ENCODE measurements at regions not wholly inside any gene's neighbourhood (a gene's known extent, or its start where the extent isn't known, plus 50 kb on each side); places are given as distances from the start of the nearest gene placed in this dataset.
A peak's percentile ranks its signal among the peaks of the same experiment; 100 is the strongest.

GRCh38 chr7:20021831-20022230 is 195.4 kb downstream of the MACC1 start:
- peak; percentile 91 for DNase-seq (ENCODE audit: low read depth)

DNA sequence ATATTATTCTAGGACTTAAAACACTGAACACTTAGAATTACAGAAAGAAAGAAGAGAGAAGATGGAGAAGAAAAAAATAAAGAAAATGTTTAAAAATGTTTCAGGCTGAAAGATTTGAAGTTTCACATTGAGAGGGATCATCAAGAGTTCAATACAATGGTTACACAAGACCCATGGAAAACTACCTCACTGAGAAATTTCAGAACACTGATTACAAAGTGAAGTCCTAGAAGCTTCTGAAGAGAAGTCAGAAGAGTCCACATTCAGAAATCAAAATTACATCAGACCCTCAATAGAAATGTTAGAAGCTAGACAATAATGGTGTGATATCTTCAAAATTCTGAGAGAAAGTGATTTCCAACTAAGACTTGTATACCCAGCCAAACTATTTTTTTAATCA is 196.1 kb downstream of the MACC1 start:
- no peak for DNase-seq (ENCODE audit: low read depth)

GRCh38 chr7:20019757-20020432 is 197.3 kb downstream of the MACC1 start:
- DNase-seq (ENCODE audit: low read depth) = no peak

DNA sequence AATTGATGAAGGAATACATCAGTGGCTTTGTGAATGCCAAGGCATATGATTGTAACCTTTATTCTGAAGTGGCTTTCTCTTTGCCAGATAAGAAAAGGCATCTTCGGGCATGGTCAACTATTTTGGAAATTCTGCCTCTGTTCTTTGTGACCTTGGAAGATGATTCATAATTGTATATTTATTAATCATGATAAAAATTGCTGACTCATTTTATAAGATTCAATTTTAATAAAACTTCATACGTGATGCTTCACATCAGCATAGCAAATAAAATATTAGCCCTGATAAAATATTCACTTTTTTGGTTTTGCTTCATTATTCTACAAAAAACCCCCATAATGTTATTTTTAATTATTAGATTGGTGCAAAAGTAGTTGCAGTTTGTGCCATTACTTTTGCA is 200.5 kb downstream of the MACC1 start:
- no peak for DNase-seq (ENCODE audit: low read depth)

- DNase-seq (ENCODE audit: low read depth) = no peak
These were observed 203.6 kb downstream of the MACC1 start for GRCh38 chr7:20013536-20013935.

GRCh38 chr7:20012100-20012499 is 205.1 kb downstream of the MACC1 start:
- no peak for DNase-seq (ENCODE audit: low read depth)

- no peak for DNase-seq (ENCODE audit: low read depth)
These were observed 206.3 kb downstream of the MACC1 start for GRCh38 chr7:20010877-20011276.

GRCh38 chr7:20007510-20007909 is 209.7 kb downstream of the MACC1 start:
- DNase-seq (ENCODE audit: low read depth) = no peak

- DNase-seq (ENCODE audit: low read depth) = no peak
These were observed 212.1 kb downstream of the MACC1 start for GRCh38 chr7:20005081-20005480.

DNA sequence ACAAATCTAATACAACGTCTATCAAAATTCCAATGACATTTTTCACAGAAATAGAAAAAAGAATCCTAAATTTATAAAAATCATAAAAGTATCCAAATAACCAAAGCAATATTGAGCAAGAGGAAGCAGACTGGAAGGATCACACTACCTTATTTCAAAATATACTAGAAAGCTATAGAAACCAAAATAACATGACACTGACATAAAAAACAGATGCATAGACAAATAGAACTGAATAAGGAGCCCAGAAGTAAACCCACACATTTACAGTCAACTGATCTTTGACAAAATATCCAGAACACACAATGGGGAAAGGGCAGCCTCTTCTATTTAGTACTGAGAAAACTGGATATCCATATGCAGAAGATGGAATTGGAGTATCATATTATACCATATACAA is 217.5 kb downstream of the MACC1 start:
- no peak for DNase-seq (ENCODE audit: low read depth)

- no peak for DNase-seq (ENCODE audit: low read depth)
These were observed 218.5 kb upstream of the TMEM196 start for GRCh38 chr7:19991936-19992335.

- no peak for DNase-seq (ENCODE audit: low read depth)
These were observed 216.5 kb upstream of the TMEM196 start for GRCh38 chr7:19989906-19990305.

- no peak for DNase-seq (ENCODE audit: low read depth)
These were observed 215.4 kb upstream of the TMEM196 start for GRCh38 chr7:19988860-19989259.

GRCh38 chr7:19984231-19984632 is 210.8 kb upstream of the TMEM196 start:
- DNase-seq (ENCODE audit: low read depth) = no peak

GRCh38 chr7:19982841-19983835 is 209.7 kb upstream of the TMEM196 start:
- DNase-seq (ENCODE audit: low read depth) = peak; percentile 63

DNA sequence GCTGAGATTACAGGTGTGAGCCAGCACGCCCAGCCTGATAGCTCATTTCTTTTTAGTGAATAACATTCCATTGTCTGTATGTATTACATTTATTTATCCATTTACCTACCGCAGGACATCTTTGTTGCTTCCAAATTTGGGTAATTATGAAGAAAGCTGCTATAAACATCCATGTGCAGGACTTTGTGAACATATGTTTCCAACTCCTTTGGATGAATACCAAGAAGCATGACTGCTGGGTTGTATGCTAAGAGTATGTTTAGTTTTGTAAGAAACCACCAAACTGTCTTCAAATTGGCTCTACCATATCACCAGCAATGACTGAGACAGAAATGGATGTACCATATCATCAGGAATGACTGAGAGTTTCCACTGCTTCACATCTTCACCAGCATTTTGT is 200.2 kb upstream of the TMEM196 start:
- no peak for DNase-seq (ENCODE audit: low read depth)

- DNase-seq (ENCODE audit: low read depth) = no peak
These were observed 199.5 kb upstream of the TMEM196 start for GRCh38 chr7:19972876-19973275.

DNA sequence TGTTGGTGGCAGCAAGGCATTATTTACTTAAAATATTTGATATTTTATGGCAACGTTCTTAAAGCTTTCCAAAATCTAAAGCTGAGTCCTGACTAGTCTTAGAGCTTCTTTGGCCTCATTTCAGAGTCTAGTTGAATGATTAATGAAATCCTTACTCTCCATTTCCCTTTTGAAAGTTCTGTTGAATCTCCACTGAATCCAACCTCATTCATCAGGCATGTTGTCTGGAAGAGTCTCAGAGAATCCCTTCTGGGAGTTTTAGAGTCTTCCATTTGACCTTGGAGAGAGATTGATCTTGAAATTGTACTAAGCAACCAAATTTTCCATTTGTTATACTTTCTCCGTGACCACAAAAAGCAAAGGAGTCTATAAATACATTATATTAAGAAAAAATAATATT is 198.5 kb upstream of the TMEM196 start:
- peak; percentile 52 for DNase-seq (ENCODE audit: low read depth)

DNA sequence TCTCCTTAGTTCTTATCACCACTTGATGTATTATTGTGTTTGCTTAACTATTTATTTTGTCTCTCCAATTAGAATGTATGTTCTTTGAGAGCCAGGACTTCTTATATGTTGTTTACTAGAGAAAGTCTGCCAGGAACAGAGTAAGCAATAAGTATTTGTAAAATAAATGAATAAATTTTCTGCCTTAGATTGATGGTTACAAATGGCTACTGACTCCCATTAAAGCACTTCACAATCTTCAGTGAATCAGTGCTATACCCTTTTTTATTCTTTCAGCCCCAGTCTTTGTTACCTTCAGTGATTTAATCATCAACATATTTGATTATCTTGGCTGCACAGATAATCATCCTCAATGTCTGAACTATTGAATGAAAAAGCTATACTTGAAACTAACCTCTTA is 197.1 kb upstream of the TMEM196 start:
- DNase-seq (ENCODE audit: low read depth) = no peak

DNA sequence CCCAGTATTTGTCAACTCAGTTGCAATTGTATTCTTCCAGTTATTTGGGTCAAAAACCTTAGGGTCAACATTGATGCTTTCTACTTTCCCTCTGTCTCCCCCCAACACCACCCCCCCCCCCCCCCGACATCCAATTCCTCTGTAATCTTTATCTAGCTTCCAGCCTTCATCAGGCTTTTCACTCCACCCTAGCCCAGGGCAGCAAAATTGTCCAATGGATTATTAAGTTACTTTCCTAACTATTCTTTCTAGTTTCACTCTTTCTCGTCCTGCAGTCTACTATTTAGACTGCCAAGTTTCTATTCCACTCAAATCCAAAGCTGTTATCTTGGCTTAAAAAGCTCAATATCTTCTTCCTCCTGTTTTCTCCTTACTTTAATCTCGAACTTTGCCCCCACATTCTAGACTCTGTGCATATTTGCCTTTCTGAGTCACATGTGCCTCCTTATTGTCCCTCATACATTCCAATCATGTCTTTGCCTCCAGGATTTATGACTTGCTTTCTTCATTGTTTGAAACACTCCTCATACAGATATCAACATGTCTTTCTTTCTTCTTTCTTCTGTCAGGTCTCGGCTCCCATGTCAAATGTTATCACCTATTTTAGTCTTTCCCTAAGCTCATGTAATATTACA is 196.6 kb upstream of the TMEM196 start:
- peak; percentile 87 for DNase-seq (ENCODE audit: low read depth)

GRCh38 chr7:19964246-19964645 is 190.8 kb upstream of the TMEM196 start:
- DNase-seq (ENCODE audit: low read depth) = peak; percentile 69

GRCh38 chr7:19963695-19964094 is 190.3 kb upstream of the TMEM196 start:
- DNase-seq (ENCODE audit: low read depth) = no peak
